PC-9 (cell line): ENCODE measurements at regions not wholly inside any gene's neighbourhood (a gene's known extent, or its start where the extent isn't known, plus 50 kb on each side); places are given as distances from the start of the nearest gene placed in this dataset.

ENCODE experiments used
- EZH2 ChIP-seq: fragments of 200-600 bp; sonication (generic); IDR thresholded peaks from 2 replicates; pipeline ENCODE4 v1.8.0; 2017; ENCODE audit warnings: antibody characterized with exemption, low read depth
- TF ChIP-seq, protein P1 (sequence below): fragments of 200-600 bp; sonication (generic); conservative IDR thresholded peaks from 2 replicates; pipeline ENCODE4 v1.6.1; 2017; ENCODE audit warnings: mixed run types, antibody characterized with exemption, mild to moderate bottlenecking, moderate library complexity

DNA sequence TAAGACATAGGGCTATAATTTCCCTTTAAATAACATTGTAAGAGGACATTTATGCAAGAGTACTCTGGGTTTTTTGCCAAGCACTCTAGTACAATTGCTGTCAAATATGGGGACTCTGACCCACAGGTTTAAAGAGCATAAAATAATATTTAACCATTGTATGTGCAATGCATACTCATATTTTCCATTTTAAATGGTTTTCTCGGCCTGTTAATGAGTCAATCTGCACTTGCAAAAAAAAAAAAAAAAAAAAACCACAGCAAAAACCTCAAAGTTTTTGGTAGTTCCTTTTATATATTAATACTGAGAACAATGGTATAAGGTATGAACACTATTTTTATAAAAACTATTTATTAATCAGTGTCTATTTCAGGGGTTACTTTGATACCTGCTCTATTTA, 304.0 kb upstream of the CBLB start:
- TF ChIP-seq, protein P1, sequence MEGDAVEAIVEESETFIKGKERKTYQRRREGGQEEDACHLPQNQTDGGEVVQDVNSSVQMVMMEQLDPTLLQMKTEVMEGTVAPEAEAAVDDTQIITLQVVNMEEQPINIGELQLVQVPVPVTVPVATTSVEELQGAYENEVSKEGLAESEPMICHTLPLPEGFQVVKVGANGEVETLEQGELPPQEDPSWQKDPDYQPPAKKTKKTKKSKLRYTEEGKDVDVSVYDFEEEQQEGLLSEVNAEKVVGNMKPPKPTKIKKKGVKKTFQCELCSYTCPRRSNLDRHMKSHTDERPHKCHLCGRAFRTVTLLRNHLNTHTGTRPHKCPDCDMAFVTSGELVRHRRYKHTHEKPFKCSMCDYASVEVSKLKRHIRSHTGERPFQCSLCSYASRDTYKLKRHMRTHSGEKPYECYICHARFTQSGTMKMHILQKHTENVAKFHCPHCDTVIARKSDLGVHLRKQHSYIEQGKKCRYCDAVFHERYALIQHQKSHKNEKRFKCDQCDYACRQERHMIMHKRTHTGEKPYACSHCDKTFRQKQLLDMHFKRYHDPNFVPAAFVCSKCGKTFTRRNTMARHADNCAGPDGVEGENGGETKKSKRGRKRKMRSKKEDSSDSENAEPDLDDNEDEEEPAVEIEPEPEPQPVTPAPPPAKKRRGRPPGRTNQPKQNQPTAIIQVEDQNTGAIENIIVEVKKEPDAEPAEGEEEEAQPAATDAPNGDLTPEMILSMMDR: no peak
- TF ChIP-seq EZH2: no peak
